ENCODE measurements at regions not wholly inside any gene's neighbourhood (a gene's known extent, or its start where the extent isn't known, plus 50 kb on each side); places are given as distances from the start of the nearest gene placed in this dataset.
"Not testable (repeated sequence)": the region's sequence is repeated elsewhere in the genome, so short reads cannot be mapped to it uniquely, and the experiment has no call there.

GRCh38 chr3:152581951-152582350 lies 253.0 kb upstream of the P2RY1 start:
- DNase-seq (ENCODE audit: low read depth): no peak

DNA sequence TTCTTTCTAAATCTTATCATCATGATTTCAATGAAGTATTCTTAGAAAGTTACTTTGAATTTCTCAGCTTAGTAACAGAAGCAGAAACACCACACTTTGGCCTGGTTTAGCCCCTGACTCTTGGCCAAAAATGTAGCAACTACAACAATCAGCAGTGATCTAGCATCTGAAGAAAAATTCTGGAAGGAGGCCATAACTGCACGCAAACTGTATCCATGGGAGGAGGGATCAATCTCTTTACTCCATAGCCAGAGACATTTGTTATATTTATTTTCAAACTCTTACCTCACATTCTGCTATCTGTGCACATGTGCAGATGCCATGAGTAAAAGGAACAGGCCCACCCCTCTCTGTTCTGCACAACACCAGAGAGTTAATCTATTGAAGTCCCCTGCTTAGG lies 251.0 kb upstream of the P2RY1 start:
- DNase-seq (ENCODE audit: low read depth): no peak

DNA sequence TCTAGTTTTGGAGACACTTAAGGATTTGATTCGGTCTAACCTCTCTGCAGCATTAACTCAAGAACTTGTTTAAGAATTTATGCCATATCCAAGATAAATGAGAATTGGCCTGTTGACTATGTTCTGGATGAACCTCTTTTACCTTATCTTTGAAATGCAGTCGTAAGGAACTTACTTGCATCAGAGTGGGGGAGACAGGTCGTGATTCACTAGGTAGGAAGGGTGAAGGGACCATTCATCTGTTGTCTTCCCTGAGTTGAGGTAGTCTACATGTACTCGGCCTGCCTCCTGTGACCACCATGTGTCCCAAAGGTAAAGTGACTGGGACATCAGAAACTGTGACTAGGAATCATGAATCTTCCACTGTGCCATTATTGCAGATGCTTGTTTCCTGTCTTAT lies 248.0 kb upstream of the P2RY1 start:
- DNase-seq (ENCODE audit: low read depth): no peak

DNA sequence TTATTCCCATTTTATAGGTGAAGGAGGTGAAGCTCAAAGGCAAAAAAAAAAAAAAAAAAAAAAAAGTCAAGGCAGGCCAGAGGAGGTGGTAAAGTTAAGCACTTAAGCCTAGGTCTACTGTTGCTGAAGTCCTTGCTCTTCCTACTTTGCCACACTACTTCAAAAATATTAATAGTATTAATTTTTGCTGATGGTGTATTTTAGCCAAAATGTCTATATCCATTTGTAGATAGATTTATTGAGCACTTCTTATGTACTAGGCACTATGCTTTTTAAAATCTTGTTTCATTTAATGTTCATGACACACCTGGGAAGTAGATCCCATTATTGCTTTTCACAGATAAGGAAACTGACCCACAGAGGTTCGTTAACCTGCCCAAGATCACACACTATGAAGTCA lies 247.1 kb upstream of the P2RY1 start:
- no peak for DNase-seq (ENCODE audit: low read depth)

GRCh38 chr3:152589644-152590043 lies 245.3 kb upstream of the P2RY1 start:
- no peak for DNase-seq (ENCODE audit: low read depth)

- DNase-seq (ENCODE audit: low read depth): no peak
These were observed 243.4 kb upstream of the P2RY1 start for GRCh38 chr3:152591515-152591914.

DNA sequence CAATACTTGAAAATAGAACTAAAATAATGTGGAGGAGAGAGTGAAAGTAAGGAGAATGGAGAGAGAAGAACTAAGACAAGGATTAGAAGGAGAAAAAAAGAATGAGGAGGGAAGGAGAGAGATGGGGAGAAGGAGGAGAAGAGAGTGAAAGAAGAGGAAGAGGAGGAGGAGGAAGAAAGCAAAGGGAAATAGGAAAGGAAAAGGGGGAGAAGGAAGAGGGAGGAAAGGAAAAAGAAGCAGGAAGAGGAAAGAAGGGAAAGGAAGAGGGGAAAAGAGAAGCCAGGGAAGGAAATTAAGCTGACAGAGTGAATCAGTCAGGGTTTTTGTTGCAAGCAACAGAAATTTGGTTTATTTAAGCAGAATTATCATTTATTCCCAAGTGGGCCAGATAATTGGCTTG lies 241.7 kb upstream of the P2RY1 start:
- no peak for DNase-seq (ENCODE audit: low read depth)

GRCh38 chr3:152595975-152596821 lies 238.7 kb upstream of the P2RY1 start:
- no peak for DNase-seq (ENCODE audit: low read depth)

- DNase-seq (ENCODE audit: low read depth): not testable (repeated sequence)
These were observed 238.1 kb upstream of the P2RY1 start for GRCh38 chr3:152596832-152597231.

- no peak for DNase-seq (ENCODE audit: low read depth)
These were observed 228.8 kb upstream of the P2RY1 start for GRCh38 chr3:152606146-152606545.

DNA sequence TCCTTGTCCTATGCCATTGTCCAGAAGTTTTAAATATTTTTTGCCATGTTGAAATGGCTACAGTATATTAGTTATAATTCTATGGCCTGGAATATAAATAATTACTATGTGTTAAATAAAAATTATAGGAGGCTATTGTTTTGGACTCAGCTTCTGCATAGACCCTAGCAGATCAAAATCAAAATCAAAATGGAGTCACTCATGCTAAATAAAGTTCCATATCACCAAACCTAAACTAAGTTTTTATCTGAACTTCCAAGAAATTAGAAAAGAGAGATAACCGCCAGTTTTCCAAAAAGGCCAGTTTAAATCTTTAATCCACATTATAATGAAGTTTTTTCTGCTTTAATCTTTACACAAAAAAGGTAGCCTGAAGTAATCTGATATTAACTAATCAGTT lies 227.8 kb upstream of the P2RY1 start:
- DNase-seq (ENCODE audit: low read depth): no peak

- no peak for DNase-seq (ENCODE audit: low read depth)
These were observed 226.0 kb upstream of the P2RY1 start for GRCh38 chr3:152608696-152609594.

DNA sequence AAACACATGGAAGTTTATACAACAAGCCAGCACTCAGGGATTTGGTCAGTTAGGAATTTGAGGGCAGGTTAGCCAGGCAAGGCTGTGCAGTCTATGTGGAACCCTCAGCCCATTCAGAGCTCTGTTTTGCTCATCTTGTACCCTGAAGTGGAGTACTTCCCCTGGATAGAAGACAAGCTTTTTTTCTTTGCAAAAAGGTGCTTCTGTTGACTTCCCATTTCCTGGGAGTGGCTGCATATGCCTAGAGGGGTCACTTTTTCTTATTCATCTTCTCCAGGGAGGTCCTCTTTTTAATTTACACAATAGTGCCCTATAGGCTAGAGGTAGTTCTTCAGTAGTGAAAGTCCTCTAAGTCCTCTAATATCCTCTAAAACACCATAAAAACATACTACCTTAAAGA lies 225.0 kb upstream of the P2RY1 start:
- DNase-seq (ENCODE audit: low read depth): no peak

DNA sequence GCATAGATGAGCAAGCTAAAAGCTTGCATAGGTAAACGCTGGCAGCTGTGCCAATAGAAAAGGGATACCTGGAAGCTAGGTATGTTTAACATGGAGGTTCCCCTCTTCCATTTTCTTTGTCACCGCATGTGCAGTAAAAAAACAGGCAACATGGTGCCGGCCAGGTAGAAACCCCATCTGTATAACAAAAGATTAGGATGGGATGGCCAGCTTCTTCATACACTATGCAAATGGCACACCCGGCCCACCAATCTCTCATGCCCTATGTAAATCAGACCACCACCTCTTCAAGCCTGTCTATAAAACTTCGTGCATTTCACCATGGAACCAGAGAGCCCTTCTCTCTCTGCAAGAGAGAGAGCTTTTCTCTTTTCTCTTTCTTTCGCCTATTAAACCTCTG lies 224.3 kb upstream of the P2RY1 start:
- DNase-seq (ENCODE audit: low read depth): no peak

- DNase-seq (ENCODE audit: low read depth): no peak
These were observed 223.0 kb upstream of the P2RY1 start for GRCh38 chr3:152611905-152612304.

DNA sequence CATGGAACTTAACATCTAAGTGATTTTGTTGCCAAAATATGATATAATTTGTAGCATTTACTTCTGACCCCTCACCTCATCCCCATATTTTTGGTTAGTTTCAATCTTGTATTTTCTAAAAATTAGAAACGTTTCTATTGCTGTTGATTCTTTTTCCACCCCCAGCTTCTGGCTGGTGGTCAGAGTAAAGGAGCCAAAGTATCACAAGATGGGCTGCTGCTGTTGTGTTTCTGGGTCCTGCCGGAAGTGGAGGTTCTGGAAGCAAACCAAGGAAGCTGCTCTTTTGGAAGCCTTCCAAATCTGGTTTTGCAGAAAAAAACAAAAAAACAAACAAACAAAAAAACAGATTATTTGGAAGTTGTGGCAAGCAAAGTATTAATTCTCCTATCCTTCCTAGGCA lies 221.1 kb upstream of the P2RY1 start:
- DNase-seq (ENCODE audit: low read depth): no peak

DNA sequence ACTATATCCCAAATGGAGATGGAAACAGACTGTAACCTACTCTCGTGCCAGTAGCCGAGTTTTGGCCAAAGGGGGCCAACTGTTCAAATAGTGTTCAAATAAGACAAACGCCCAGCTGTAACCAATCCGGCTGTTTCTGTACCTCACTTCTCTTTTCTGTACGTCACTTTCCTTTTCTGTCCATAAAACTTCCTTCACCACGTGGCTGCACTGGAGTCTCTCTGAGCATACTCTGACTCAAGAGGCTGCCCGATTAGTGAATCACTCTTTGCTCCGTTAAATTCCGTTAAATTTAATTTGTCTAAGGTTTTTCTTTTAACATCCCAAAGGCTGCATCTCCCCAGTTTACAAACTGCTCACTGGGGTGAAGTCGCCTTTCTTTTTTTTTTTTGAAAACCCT lies 219.2 kb upstream of the P2RY1 start:
- no peak for DNase-seq (ENCODE audit: low read depth)

DNA sequence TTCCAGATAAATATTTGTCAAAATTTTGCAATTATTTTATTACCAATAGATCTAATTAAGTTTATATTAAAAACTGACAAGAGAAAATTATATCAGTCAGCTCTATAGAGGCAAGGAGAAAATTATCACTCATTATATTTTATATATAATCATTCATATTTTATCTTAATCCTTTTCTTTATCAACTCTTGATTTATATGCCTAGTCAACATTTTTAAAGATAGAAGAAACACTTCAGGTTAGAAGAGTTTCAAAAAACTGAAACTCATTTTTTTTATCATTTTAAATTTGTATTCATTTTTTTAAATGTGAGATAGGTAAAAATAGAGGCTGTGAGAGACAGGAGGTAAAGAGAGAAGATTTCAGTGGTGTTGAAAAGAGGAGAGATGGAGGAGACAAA lies 217.3 kb upstream of the P2RY1 start:
- DNase-seq (ENCODE audit: low read depth): no peak

GRCh38 chr3:152618529-152618928 lies 216.4 kb upstream of the P2RY1 start:
- no peak for DNase-seq (ENCODE audit: low read depth)

DNA sequence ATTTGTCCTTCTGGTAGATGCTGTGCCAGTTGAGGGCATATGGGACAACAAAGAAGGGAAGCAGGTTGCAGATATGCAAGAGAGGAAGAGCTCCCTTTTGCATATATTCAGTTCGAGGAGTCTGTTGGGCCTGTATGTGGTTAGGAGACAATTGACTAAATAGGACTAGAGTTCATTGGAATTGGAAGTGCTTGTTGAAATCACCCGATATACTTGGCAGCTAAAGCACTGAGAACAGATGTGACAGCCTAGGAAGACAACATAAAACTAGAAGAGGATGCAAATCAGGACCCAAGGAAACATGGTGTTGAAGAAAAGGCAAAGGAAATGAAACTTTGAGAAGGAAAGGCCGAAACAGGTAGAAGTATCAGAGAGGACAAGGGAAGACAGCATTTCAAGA lies 215.2 kb upstream of the P2RY1 start:
- DNase-seq (ENCODE audit: low read depth): no peak

- no peak for DNase-seq (ENCODE audit: low read depth)
These were observed 214.5 kb upstream of the P2RY1 start for GRCh38 chr3:152620395-152620794.

DNA sequence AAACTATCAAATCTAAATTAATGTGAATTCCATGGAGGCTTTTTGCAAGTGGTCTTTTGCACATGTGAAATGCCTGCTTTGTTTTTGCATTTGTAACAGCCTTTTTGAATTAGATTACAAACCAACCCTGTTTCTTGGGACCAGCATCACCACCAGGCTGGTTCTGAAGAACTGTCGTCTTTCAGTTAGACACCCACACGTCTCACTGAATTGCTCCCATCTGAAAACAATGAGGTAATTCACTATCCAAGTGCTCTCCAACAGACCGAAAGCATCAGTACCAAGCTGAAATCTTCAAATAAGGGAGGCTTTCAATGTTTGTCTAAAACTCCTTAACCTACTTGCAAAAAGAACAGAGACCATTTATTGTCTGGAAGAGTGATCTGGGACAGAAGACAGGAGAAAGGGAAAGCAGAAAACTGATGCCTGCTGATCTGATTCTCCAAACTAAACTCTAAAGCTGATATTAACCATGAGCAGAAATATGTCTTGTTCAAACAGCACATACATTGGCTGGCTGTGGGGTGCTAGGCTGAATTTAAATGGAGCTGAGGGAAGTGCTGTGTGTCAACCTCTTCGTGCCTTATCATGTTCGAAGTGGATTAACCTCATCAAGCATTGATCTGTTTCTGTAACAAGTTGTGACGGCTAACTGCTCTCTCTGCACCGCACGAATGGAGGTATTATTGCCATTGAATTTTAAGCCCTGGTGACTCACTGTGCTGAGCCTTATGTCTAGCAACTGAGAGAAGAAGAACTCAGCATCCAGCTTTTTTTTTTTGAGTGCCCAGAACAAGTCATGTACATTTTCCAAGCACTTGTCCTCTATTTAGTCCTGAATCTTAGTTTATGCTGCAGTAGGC lies 213.7 kb upstream of the P2RY1 start:
- no peak for DNase-seq (ENCODE audit: low read depth)

Measured in T follicular helper cell (primary cell).